ENCODE measurements at regions not wholly inside any gene's neighbourhood (a gene's known extent, or its start where the extent isn't known, plus 50 kb on each side); places are given as distances from the start of the nearest gene placed in this dataset.

- no peaks in the 10 kb centered on the region for H3K4me1 Mint-ChIP-seq
- H3K27ac Mint-ChIP-seq: no peak overlapping the region
- no peak for DNase-seq
- H3K4me3 Mint-ChIP-seq: no peak overlapping the region
- H3K9me3 Mint-ChIP-seq: peaks cover 0 to 5% (median 3%) of the 10 kb centered on the region in 7 donors
- ATAC-seq (ENCODE audit: low read depth in 2 of 2): no peak
- no peaks in the 10 kb centered on the region for H3K36me3 Mint-ChIP-seq
- no peaks in the 10 kb centered on the region for H3K27me3 Mint-ChIP-seq
Observed at GRCh38 chr5:92518318-92518904, 1062.6 kb downstream of the NR2F1-AS1 start.

- ATAC-seq (ENCODE audit: low read depth in 2 of 2) (no peak), DNase-seq (no peak)
- no peak overlapping the region for H3K27ac Mint-ChIP-seq
- H3K36me3 Mint-ChIP-seq: no peaks in the 10 kb centered on the region
- H3K9me3 Mint-ChIP-seq: peaks cover 7 to 28% (median 14%) of the 10 kb centered on the region in 7 donors
- H3K27me3 Mint-ChIP-seq: no peaks in the 10 kb centered on the region
- H3K4me1 Mint-ChIP-seq: no peaks in the 10 kb centered on the region
- no peak overlapping the region for H3K4me3 Mint-ChIP-seq
Observed at GRCh38 chr5:92514896-92515295, 1066.1 kb downstream of the NR2F1-AS1 start.

GRCh38 chr5:92513067-92513466, 1068.0 kb downstream of the NR2F1-AS1 start:
- H3K36me3 Mint-ChIP-seq: no peaks in the 10 kb centered on the region
- no peak overlapping the region for H3K27ac Mint-ChIP-seq
- H3K4me1 Mint-ChIP-seq: no peaks in the 10 kb centered on the region
- ATAC-seq (ENCODE audit: low read depth in 2 of 2): no peak
- H3K27me3 Mint-ChIP-seq: no peaks in the 10 kb centered on the region
- peaks cover 13 to 39% (median 21%) of the 10 kb centered on the region in 7 donors for H3K9me3 Mint-ChIP-seq
- no peak overlapping the region for H3K4me3 Mint-ChIP-seq
- no peak for DNase-seq

GRCh38 chr5:92508271-92508670, 1072.7 kb downstream of the NR2F1-AS1 start:
- no peaks in the 10 kb centered on the region for H3K4me1 Mint-ChIP-seq
- DNase-seq (no peak), ATAC-seq (ENCODE audit: low read depth in 2 of 2) (no peak)
- H3K36me3 Mint-ChIP-seq: no peaks in the 10 kb centered on the region
- H3K27me3 Mint-ChIP-seq: no peaks in the 10 kb centered on the region
- peaks cover 11 to 39% (median 22%) of the 10 kb centered on the region in 7 donors for H3K9me3 Mint-ChIP-seq
- no peak overlapping the region for H3K27ac Mint-ChIP-seq
- H3K4me3 Mint-ChIP-seq: no peak overlapping the region

GRCh38 chr5:92505925-92506324, 1075.1 kb downstream of the NR2F1-AS1 start:
- Mint-ChIP-seq H3K27ac (no peak overlapping the region), H3K4me3 (no peak overlapping the region), H3K36me3 (no peaks in the 10 kb centered on the region), H3K27me3 (no peaks in the 10 kb centered on the region), H3K9me3 (peaks cover 7 to 21% (median 16%) of the 10 kb centered on the region in 7 donors), H3K4me1 (no peaks in the 10 kb centered on the region)
- DNase-seq: no peak
- no peak for ATAC-seq (ENCODE audit: low read depth in 2 of 2)

GRCh38 chr5:92505145-92505544, 1075.9 kb downstream of the NR2F1-AS1 start:
- Mint-ChIP-seq H3K27ac (no peak overlapping the region), H3K4me3 (no peak overlapping the region), H3K27me3 (no peaks in the 10 kb centered on the region), H3K4me1 (no peaks in the 10 kb centered on the region), H3K36me3 (no peaks in the 10 kb centered on the region), H3K9me3 (peaks cover 2 to 14% (median 9%) of the 10 kb centered on the region in 7 donors)
- no peak for DNase-seq
- no peak for ATAC-seq (ENCODE audit: low read depth in 2 of 2)

GRCh38 chr5:92504346-92504745, 1076.7 kb downstream of the NR2F1-AS1 start:
- DNase-seq: no peak
- peaks cover 2 to 14% (median 9%) of the 10 kb centered on the region in 7 donors for H3K9me3 Mint-ChIP-seq
- H3K27ac Mint-ChIP-seq: no peak overlapping the region
- no peak for ATAC-seq (ENCODE audit: low read depth in 2 of 2)
- H3K27me3 Mint-ChIP-seq: no peaks in the 10 kb centered on the region
- no peaks in the 10 kb centered on the region for H3K4me1 Mint-ChIP-seq
- H3K36me3 Mint-ChIP-seq: no peaks in the 10 kb centered on the region
- H3K4me3 Mint-ChIP-seq: no peak overlapping the region

- H3K27ac Mint-ChIP-seq: no peak overlapping the region
Observed at GRCh38 chr5:92500752-92501151, 1080.3 kb downstream of the NR2F1-AS1 start.

GRCh38 chr5:92496545-92496944, 1084.5 kb downstream of the NR2F1-AS1 start:
- H3K27ac Mint-ChIP-seq: no peak overlapping the region
- DNase-seq (no peak), ATAC-seq (ENCODE audit: low read depth in 2 of 2) (no peak)
- no peak overlapping the region for H3K4me3 Mint-ChIP-seq
- no peaks in the 10 kb centered on the region for H3K9me3 Mint-ChIP-seq
- no peaks in the 10 kb centered on the region for H3K36me3 Mint-ChIP-seq
- no peaks in the 10 kb centered on the region for H3K4me1 Mint-ChIP-seq
- no peaks in the 10 kb centered on the region for H3K27me3 Mint-ChIP-seq

More at GRCh38 chr5:92500752-92501151, 1080.3 kb downstream of the NR2F1-AS1 start:
- Mint-ChIP-seq H3K4me1 (no peaks in the 10 kb centered on the region), H3K36me3 (no peaks in the 10 kb centered on the region), H3K4me3 (no peak overlapping the region), H3K9me3 (no peaks in the 10 kb centered on the region), H3K27me3 (no peaks in the 10 kb centered on the region)
- DNase-seq (no peak), ATAC-seq (ENCODE audit: low read depth in 2 of 2) (no peak)

GRCh38 chr5:92494508-92494907, 1086.5 kb downstream of the NR2F1-AS1 start:
- H3K9me3 Mint-ChIP-seq: peaks cover 0 to 3% (median 0%) of the 10 kb centered on the region in 7 donors
- H3K4me3 Mint-ChIP-seq: no peak overlapping the region
- H3K36me3 Mint-ChIP-seq: no peaks in the 10 kb centered on the region
- no peaks in the 10 kb centered on the region for H3K27me3 Mint-ChIP-seq
- H3K4me1 Mint-ChIP-seq: no peaks in the 10 kb centered on the region
- DNase-seq: no peak
- ATAC-seq (ENCODE audit: low read depth in 2 of 2): no peak
- no peak overlapping the region for H3K27ac Mint-ChIP-seq

GRCh38 chr5:92492908-92493307, 1088.1 kb downstream of the NR2F1-AS1 start:
- no peaks in the 10 kb centered on the region for H3K36me3 Mint-ChIP-seq
- peaks cover 0 to 3% (median 0%) of the 10 kb centered on the region in 7 donors for H3K9me3 Mint-ChIP-seq
- DNase-seq (no peak), ATAC-seq (ENCODE audit: low read depth in 2 of 2) (no peak)
- H3K4me3 Mint-ChIP-seq: no peak overlapping the region
- no peak overlapping the region for H3K27ac Mint-ChIP-seq
- H3K4me1 Mint-ChIP-seq: no peaks in the 10 kb centered on the region
- no peaks in the 10 kb centered on the region for H3K27me3 Mint-ChIP-seq

GRCh38 chr5:92484484-92484883, 1096.5 kb downstream of the NR2F1-AS1 start:
- H3K36me3 Mint-ChIP-seq: no peaks in the 10 kb centered on the region
- no peak overlapping the region for H3K27ac Mint-ChIP-seq

GRCh38 chr5:92472981-92473566, 1090.0 kb upstream of the ARRDC3 start:
- ATAC-seq (ENCODE audit: low read depth in 2 of 2) (no peak), DNase-seq (no peak)
- H3K36me3 Mint-ChIP-seq: no peaks in the 10 kb centered on the region
- no peak overlapping the region for H3K4me3 Mint-ChIP-seq
- no peaks in the 10 kb centered on the region for H3K4me1 Mint-ChIP-seq
- H3K27me3 Mint-ChIP-seq: no peaks in the 10 kb centered on the region
- peaks cover 2 to 15% (median 9%) of the 10 kb centered on the region in 7 donors for H3K9me3 Mint-ChIP-seq
- no peak overlapping the region for H3K27ac Mint-ChIP-seq

More at GRCh38 chr5:92484484-92484883, 1096.5 kb downstream of the NR2F1-AS1 start:
- Mint-ChIP-seq H3K9me3 (peaks cover 0 to 5% (median 1%) of the 10 kb centered on the region in 7 donors), H3K4me1 (no peaks in the 10 kb centered on the region), H3K27me3 (no peaks in the 10 kb centered on the region), H3K4me3 (no peak overlapping the region)
- no peak for ATAC-seq (ENCODE audit: low read depth in 2 of 2)
- DNase-seq: no peak

GRCh38 chr5:92471861-92472260, 1088.7 kb upstream of the ARRDC3 start:
- Mint-ChIP-seq H3K36me3 (no peaks in the 10 kb centered on the region), H3K27ac (no peak overlapping the region), H3K4me3 (no peak overlapping the region), H3K27me3 (no peaks in the 10 kb centered on the region), H3K4me1 (no peaks in the 10 kb centered on the region), H3K9me3 (peaks cover 2 to 15% (median 9%) of the 10 kb centered on the region in 7 donors)
- ATAC-seq (ENCODE audit: low read depth in 2 of 2) (no peak), DNase-seq (no peak)
